ENCODE measurements at regions not wholly inside any gene's neighbourhood (a gene's known extent, or its start where the extent isn't known, plus 50 kb on each side); places are given as distances from the start of the nearest gene placed in this dataset.

DNA sequence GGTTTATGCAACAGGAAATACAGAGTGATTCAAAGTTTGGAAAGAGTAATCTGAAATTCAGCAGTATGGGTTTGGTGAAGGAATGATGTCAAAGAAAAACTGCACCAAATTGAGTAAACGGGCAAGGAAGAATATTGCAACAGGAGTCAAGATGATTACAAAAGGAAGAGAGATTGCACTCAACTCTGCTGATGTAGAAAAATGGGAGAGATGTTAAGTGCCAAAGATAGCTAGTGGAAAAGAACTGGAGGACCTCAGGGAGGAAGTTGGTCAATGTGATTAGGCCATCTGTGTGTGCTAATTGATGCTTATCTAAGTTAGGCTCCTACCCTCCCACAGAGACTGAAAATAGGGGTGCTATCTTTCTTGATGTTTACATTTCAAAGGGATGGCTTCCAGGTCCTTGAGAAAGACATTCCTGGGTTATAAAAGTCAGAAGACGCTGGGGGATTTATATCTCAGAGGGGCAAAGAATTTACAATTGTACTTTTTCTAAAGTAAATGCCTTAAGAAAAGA, 167.4 kb upstream of the FAM47A start:
- no peak overlapping the region for H2AFZ ChIP-seq (ENCODE audit: low read depth, low read length)
- no peaks in the 10 kb centered on the region for H3K79me2 ChIP-seq (ENCODE audit: control insufficient read depth, insufficient read depth, low read length)
- H3K27ac ChIP-seq (ENCODE audit: insufficient read depth, low read depth, low read length), result no peak overlapping the region
- DNase-seq (ENCODE audit: low read depth, low spot score), result no peak
- CTCF ChIA-PET, result interaction anchor here (1.0 to 3.4 kb wide), 2 partner anchors 865 to 1769 kb away, joined by 4 to 29 read pairs; no protein-coding TSS in a partner anchor
- no TSS peak for BruUV-seq (replicated peaks)
- TF ChIP-seq POLR2AphosphoS5 (IDR thresholded peaks at IDR 0.05; ENCODE audit: insufficient read depth, low read depth, low read length), result no peak
- no peak for TF ChIP-seq JUN (IDR thresholded peaks at IDR 0.05; ENCODE audit: borderline replicate concordance, insufficient read depth, insufficient read length, low read depth)
- no peak for TF ChIP-seq MAX (IDR thresholded peaks at IDR 0.05; ENCODE audit: insufficient read depth, insufficient read length)
- no peak for TF ChIP-seq MYC (IDR thresholded peaks at IDR 0.05; ENCODE audit: low read depth, low read length)
- TF ChIP-seq GATA2 (IDR thresholded peaks at IDR 0.05; ENCODE audit: insufficient read depth, insufficient read length, low read depth, low read length), result no peak
- no peak for TF ChIP-seq CTCF (IDR thresholded peaks at IDR 0.05; ENCODE audit: extremely low read depth in 1 of 2, insufficient read depth in 1 of 2, low read depth in 1 of 2, low read length in 2 of 2)
- no peak for TF ChIP-seq EZH2 (IDR thresholded peaks at IDR 0.05; ENCODE audit: borderline replicate concordance, low read depth, low read length, severe bottlenecking)
- TF ChIP-seq POLR2A (IDR thresholded peaks at IDR 0.05; ENCODE audit: low read depth, low read length), result no peak
- TF ChIP-seq FOS (IDR thresholded peaks at IDR 0.05; ENCODE audit: borderline replicate concordance, insufficient read depth, low read length), result no peak
- H3K36me3 ChIP-seq (ENCODE audit: control insufficient read depth in 2 of 2, extremely low read depth in 1 of 2, insufficient read depth in 2 of 2, low read length in 2 of 2), result no peaks in the 10 kb centered on the region
- H4K20me1 ChIP-seq (replicated peaks; ENCODE audit: control insufficient read depth, extremely low read depth, insufficient read depth, low read length), result no peaks in the 10 kb centered on the region
- no peaks in the 10 kb centered on the region for H3K27me3 ChIP-seq (ENCODE audit: control insufficient read depth in 2 of 2, insufficient read depth in 2 of 2, low read length in 2 of 2)
- POLR2A ChIA-PET, result no interaction called here
- H3K4me2 ChIP-seq (ENCODE audit: insufficient read depth, low read length), result no peak overlapping the region
- H3K9me3 ChIP-seq (replicated peaks; ENCODE audit: control insufficient read depth, insufficient read depth, low read length), result no peaks in the 10 kb centered on the region
- FAIRE-seq, result no peak
- H3K9ac ChIP-seq (replicated peaks; ENCODE audit: extremely low read depth, insufficient read depth, low read length), result no peak overlapping the region
- intact Hi-C loops (cut with micrococcal nuclease), result no loop called here
- no peaks in the 10 kb centered on the region for H3K9me1 ChIP-seq (replicated peaks; ENCODE audit: control insufficient read depth, extremely low read depth, insufficient read depth, low read length)
- dilution Hi-C loops (cut with MboI; ENCODE audit: extremely low pct_ligation_motif_present, low sequenced_read_pairs), result no loop called here
- no peaks in the 10 kb centered on the region for H3K4me1 ChIP-seq (ENCODE audit: control insufficient read depth, extremely low read depth, insufficient read depth, low read length)
- no peak overlapping the region for H3K4me3 ChIP-seq (replicated peaks in 1 of 3; ENCODE audit: insufficient read depth in 1 of 3, low read depth in 1 of 3, low read length in 3 of 3)

All from endothelial cell of umbilical vein (primary cell).